ENCODE measurements at regions not wholly inside any gene's neighbourhood (a gene's known extent, or its start where the extent isn't known, plus 50 kb on each side); places are given as distances from the start of the nearest gene placed in this dataset.

GRCh38 chr7:52119537-52119936 is 802.9 kb upstream of the COBL start:
- no peak for DNase-seq

GRCh38 chr7:52114509-52114908 is 797.9 kb upstream of the COBL start:
- no peak for DNase-seq

GRCh38 chr7:52114056-52114455 is 797.4 kb upstream of the COBL start:
- no peak for DNase-seq

GRCh38 chr7:52107355-52107754 is 790.7 kb upstream of the COBL start:
- no peak for DNase-seq

GRCh38 chr7:52095861-52096260 is 779.3 kb upstream of the COBL start:
- no peak for DNase-seq

- no peak for DNase-seq
Measured at GRCh38 chr7:52091996-52092395, 775.4 kb upstream of the COBL start.

GRCh38 chr7:52091101-52091500 is 774.5 kb upstream of the COBL start:
- DNase-seq = no peak

- no peak for DNase-seq
Measured at GRCh38 chr7:52088008-52088901, 771.6 kb upstream of the COBL start.

GRCh38 chr7:52085610-52086009 is 769.0 kb upstream of the COBL start:
- no peak for DNase-seq

- no peak for DNase-seq
Measured at GRCh38 chr7:52080493-52080892, 763.9 kb upstream of the COBL start.

GRCh38 chr7:52079726-52080125 is 763.1 kb upstream of the COBL start:
- no peak for DNase-seq

GRCh38 chr7:52077571-52077970 is 761.0 kb upstream of the COBL start:
- DNase-seq = no peak

- no peak for DNase-seq
Measured at GRCh38 chr7:52074912-52075311, 758.3 kb upstream of the COBL start.

GRCh38 chr7:52074071-52074470 is 757.5 kb upstream of the COBL start:
- DNase-seq = no peak

- DNase-seq = no peak
Measured at GRCh38 chr7:52071744-52072143, 755.1 kb upstream of the COBL start.

GRCh38 chr7:52064493-52064892 is 747.9 kb upstream of the COBL start:
- DNase-seq = no peak

GRCh38 chr7:52061666-52062065 is 745.1 kb upstream of the COBL start:
- DNase-seq = no peak

GRCh38 chr7:52053525-52053924 is 736.9 kb upstream of the COBL start:
- DNase-seq = no peak

- DNase-seq = no peak
Measured at GRCh38 chr7:52030722-52031121, 714.1 kb upstream of the COBL start.

GRCh38 chr7:52026140-52026539 is 709.5 kb upstream of the COBL start:
- DNase-seq = no peak

- DNase-seq = no peak
Measured at GRCh38 chr7:52021343-52021742, 704.7 kb upstream of the COBL start.

GRCh38 chr7:52018680-52019054 is 702.1 kb upstream of the COBL start:
- DNase-seq = no peak

GRCh38 chr7:52017802-52018679 is 701.4 kb upstream of the COBL start:
- DNase-seq = peak in 1 of 5 experiments; percentile 5

GRCh38 chr7:52009181-52009580 is 692.6 kb upstream of the COBL start:
- DNase-seq = no peak

All from T-helper 2 cell (primary cell).